ENCODE measurements at regions not wholly inside any gene's neighbourhood (a gene's known extent, or its start where the extent isn't known, plus 50 kb on each side); places are given as distances from the start of the nearest gene placed in this dataset.
"Not testable (repeated sequence)": the region's sequence is repeated elsewhere in the genome, so short reads cannot be mapped to it uniquely, and the experiment has no call there.

DNA sequence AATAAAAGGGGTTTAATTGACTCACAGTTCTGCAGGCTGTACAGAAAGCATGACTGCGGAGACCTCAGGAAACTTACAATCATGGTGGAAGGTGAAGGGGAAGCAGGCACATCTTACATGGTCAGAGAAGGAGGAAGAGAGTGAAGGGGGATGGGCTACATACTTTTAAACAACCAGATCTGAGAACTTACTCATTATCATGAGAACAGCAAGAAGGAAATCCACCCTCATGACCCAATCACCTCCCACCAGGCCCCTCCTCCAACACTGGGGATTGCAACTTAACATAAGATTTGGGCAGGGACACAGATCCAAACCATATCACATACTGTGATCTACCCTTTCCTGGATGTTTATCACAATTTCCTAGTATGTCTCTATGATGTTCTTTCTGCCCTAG is 1093.0 kb upstream of the TMEM132C start:
- TF ChIP-seq, protein P1, sequence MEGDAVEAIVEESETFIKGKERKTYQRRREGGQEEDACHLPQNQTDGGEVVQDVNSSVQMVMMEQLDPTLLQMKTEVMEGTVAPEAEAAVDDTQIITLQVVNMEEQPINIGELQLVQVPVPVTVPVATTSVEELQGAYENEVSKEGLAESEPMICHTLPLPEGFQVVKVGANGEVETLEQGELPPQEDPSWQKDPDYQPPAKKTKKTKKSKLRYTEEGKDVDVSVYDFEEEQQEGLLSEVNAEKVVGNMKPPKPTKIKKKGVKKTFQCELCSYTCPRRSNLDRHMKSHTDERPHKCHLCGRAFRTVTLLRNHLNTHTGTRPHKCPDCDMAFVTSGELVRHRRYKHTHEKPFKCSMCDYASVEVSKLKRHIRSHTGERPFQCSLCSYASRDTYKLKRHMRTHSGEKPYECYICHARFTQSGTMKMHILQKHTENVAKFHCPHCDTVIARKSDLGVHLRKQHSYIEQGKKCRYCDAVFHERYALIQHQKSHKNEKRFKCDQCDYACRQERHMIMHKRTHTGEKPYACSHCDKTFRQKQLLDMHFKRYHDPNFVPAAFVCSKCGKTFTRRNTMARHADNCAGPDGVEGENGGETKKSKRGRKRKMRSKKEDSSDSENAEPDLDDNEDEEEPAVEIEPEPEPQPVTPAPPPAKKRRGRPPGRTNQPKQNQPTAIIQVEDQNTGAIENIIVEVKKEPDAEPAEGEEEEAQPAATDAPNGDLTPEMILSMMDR (IDR thresholded peaks at IDR 0.05; ENCODE audit: low read length): not testable (repeated sequence)
- TF ChIP-seq EZH2 (IDR thresholded peaks at IDR 0.05; ENCODE audit: borderline replicate concordance, low read length): not testable (repeated sequence)
